ENCODE measurements at regions not wholly inside any gene's neighbourhood (a gene's known extent, or its start where the extent isn't known, plus 50 kb on each side); places are given as distances from the start of the nearest gene placed in this dataset.
"Not testable (repeated sequence)": the region's sequence is repeated elsewhere in the genome, so short reads cannot be mapped to it uniquely, and the experiment has no call there.

GRCh38 chr5:104018299-104018698 is 455.7 kb upstream of the NUDT12 start:
- DNase-seq, result no peak

- DNase-seq, result no peak
Observed at GRCh38 chr5:104016646-104017045, 454.1 kb upstream of the NUDT12 start.

- DNase-seq, result no peak
Observed at GRCh38 chr5:104015765-104016164, 453.2 kb upstream of the NUDT12 start.

- DNase-seq, result not testable (repeated sequence)
Observed at GRCh38 chr5:104002783-104003182, 440.2 kb upstream of the NUDT12 start.

GRCh38 chr5:104001136-104001535 is 438.5 kb upstream of the NUDT12 start:
- DNase-seq, result no peak

GRCh38 chr5:103993031-103993430 is 430.4 kb upstream of the NUDT12 start:
- DNase-seq, result no peak

GRCh38 chr5:103990064-103990463 is 427.5 kb upstream of the NUDT12 start:
- DNase-seq, result no peak

- DNase-seq, result no peak
Observed at GRCh38 chr5:103981592-103981991, 419.0 kb upstream of the NUDT12 start.

GRCh38 chr5:103973669-103974068 is 411.1 kb upstream of the NUDT12 start:
- no peak for DNase-seq

GRCh38 chr5:103966295-103966694 is 403.7 kb upstream of the NUDT12 start:
- DNase-seq, result not testable (repeated sequence)

- no peak for DNase-seq
Observed at GRCh38 chr5:103962023-103962422, 399.4 kb upstream of the NUDT12 start.

- no peak for DNase-seq
Observed at GRCh38 chr5:103953601-103954382, 391.2 kb upstream of the NUDT12 start.

- no peak for DNase-seq
Observed at GRCh38 chr5:103951776-103952175, 389.2 kb upstream of the NUDT12 start.

GRCh38 chr5:103943230-103943629 is 380.6 kb upstream of the NUDT12 start:
- no peak for DNase-seq

GRCh38 chr5:103942587-103943186 is 380.1 kb upstream of the NUDT12 start:
- DNase-seq, result no peak

- no peak for DNase-seq
Observed at GRCh38 chr5:103941596-103941995, 379.0 kb upstream of the NUDT12 start.

- no peak for DNase-seq
Observed at GRCh38 chr5:103938146-103938695, 375.6 kb upstream of the NUDT12 start.

- DNase-seq, result no peak
Observed at GRCh38 chr5:103929338-103930013, 366.9 kb upstream of the NUDT12 start.

GRCh38 chr5:103927739-103928138 is 365.1 kb upstream of the NUDT12 start:
- no peak for DNase-seq

GRCh38 chr5:103923616-103924168 is 361.1 kb upstream of the NUDT12 start:
- DNase-seq, result no peak

GRCh38 chr5:103919506-103919905 is 356.9 kb upstream of the NUDT12 start:
- no peak for DNase-seq

- DNase-seq, result no peak
Observed at GRCh38 chr5:103918668-103919367, 356.2 kb upstream of the NUDT12 start.
